Parathyroid adenoma (tissue), 2 donors: ENCODE measurements at regions not wholly inside any gene's neighbourhood (a gene's known extent, or its start where the extent isn't known, plus 50 kb on each side); places are given as distances from the start of the nearest gene placed in this dataset.

Source experiments
- H2AFZ ChIP-seq: fragments of 300-600 bp; sonication (generic); one replicate; pipeline ENCODE4 v1.7.0; 2017; ENCODE audit warnings: antibody characterized with exemption, mild to moderate bottlenecking
- H3K27ac ChIP-seq: fragments of 300-600 bp; sonication (generic); one replicate; pipeline ENCODE4 v1.7.0; 2017
- H3K27me3 ChIP-seq: fragments of 300-600 bp; sonication (generic); one replicate; pipeline ENCODE4 v1.7.0; 2017; ENCODE audit warnings: low read length; ENCODE audit not compliant: control insufficient read depth, insufficient read depth
- H3K36me3 ChIP-seq: fragments of 300-600 bp; sonication (generic); one replicate; pipeline ENCODE4 v1.7.0; 2017; ENCODE audit warnings: low read length; ENCODE audit not compliant: control insufficient read depth, insufficient read depth
- H3K4me1 ChIP-seq: fragments of 300-600 bp; sonication (generic); one replicate; pipeline ENCODE4 v1.7.0; 2017; ENCODE audit warnings: control low read depth
- H3K4me2 ChIP-seq: fragments of 300-600 bp; sonication (generic); one replicate; pipeline ENCODE4 v1.7.0; 2017; ENCODE audit warnings: low read length
- H3K4me3 ChIP-seq: fragments of 300-600 bp; sonication (generic); one replicate; pipeline ENCODE4 v1.7.0; 2017; ENCODE audit warnings: low read depth, low read length
- H3K79me2 ChIP-seq: fragments of 300-600 bp; sonication (generic); one replicate; pipeline ENCODE4 v1.7.0; 2017; ENCODE audit warnings: control low read depth
- H3K9ac ChIP-seq: fragments of 300-600 bp; sonication (generic); one replicate; pipeline ENCODE4 v1.7.0; 2017; ENCODE audit warnings: mild to moderate bottlenecking
- H3K9me3 ChIP-seq: fragments of 300-600 bp; sonication (generic); one replicate; pipeline ENCODE4 v1.7.0; 2017; ENCODE audit warnings: low read length; ENCODE audit not compliant: control insufficient read depth
- TF ChIP-seq, protein P1 (sequence below): fragments of 300-600 bp; sonication (generic); IDR thresholded peaks from one replicate; pipeline ENCODE4 v1.7.0; 2017; ENCODE audit warnings: antibody characterized with exemption, mild to moderate bottlenecking
- donor health status: primary hyperparathyroidism.

- Histone ChIP-seq H3K27me3 (no peaks in the 10 kb centered on the region), H3K4me1 (no peaks in the 10 kb centered on the region), H3K4me2 (no peak overlapping the region), H3K79me2 (no peaks in the 10 kb centered on the region), H2AFZ (no peak overlapping the region), H3K9me3 (no peaks in the 10 kb centered on the region), H3K27ac (no peak overlapping the region), H3K36me3 (no peaks in the 10 kb centered on the region), H3K9ac (no peak overlapping the region), H3K4me3 (no peak overlapping the region)
- TF ChIP-seq, protein P1, sequence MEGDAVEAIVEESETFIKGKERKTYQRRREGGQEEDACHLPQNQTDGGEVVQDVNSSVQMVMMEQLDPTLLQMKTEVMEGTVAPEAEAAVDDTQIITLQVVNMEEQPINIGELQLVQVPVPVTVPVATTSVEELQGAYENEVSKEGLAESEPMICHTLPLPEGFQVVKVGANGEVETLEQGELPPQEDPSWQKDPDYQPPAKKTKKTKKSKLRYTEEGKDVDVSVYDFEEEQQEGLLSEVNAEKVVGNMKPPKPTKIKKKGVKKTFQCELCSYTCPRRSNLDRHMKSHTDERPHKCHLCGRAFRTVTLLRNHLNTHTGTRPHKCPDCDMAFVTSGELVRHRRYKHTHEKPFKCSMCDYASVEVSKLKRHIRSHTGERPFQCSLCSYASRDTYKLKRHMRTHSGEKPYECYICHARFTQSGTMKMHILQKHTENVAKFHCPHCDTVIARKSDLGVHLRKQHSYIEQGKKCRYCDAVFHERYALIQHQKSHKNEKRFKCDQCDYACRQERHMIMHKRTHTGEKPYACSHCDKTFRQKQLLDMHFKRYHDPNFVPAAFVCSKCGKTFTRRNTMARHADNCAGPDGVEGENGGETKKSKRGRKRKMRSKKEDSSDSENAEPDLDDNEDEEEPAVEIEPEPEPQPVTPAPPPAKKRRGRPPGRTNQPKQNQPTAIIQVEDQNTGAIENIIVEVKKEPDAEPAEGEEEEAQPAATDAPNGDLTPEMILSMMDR, result no peak
Measured at GRCh38 chr6:168925671-168926070, 328.0 kb downstream of the THBS2 start.

- Histone ChIP-seq H3K9ac (no peak overlapping the region), H3K4me3 (no peak overlapping the region), H3K27me3 (no peaks in the 10 kb centered on the region), H3K9me3 (no peaks in the 10 kb centered on the region), H3K4me2 (no peak overlapping the region), H2AFZ (no peak overlapping the region), H3K27ac (no peak overlapping the region), H3K79me2 (no peaks in the 10 kb centered on the region), H3K36me3 (no peaks in the 10 kb centered on the region), H3K4me1 (no peaks in the 10 kb centered on the region)
- TF ChIP-seq, protein P1, result no peak
Measured at GRCh38 chr6:168923171-168923570, 330.5 kb downstream of the THBS2 start.

DNA sequence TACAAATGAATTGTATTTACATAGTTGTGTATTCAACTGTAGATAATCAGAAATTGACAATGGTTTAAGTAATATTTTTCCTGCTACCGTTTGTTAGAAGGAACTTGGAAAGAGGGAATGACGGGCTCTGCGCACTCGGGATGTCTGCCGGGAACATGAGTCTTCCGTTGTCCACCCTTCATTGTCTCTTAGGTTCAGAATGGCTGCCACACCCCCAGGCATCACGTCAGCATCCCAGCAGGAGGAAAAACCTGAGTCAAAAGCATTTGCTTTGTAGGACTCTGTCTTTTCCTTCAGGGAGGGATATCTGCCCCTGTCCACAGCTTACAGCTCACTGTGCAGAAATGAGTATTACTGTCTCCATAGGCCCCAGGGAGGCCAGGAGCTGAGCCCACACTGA lies 331.2 kb downstream of the THBS2 start:
- no peaks in the 10 kb centered on the region for H3K79me2 ChIP-seq
- TF ChIP-seq, protein P1, result no peak
- no peak overlapping the region for H3K4me2 ChIP-seq
- no peaks in the 10 kb centered on the region for H3K9me3 ChIP-seq
- no peaks in the 10 kb centered on the region for H3K27me3 ChIP-seq
- no peak overlapping the region for H3K27ac ChIP-seq
- H3K4me1 ChIP-seq, result no peaks in the 10 kb centered on the region
- no peak overlapping the region for H2AFZ ChIP-seq
- H3K36me3 ChIP-seq, result no peaks in the 10 kb centered on the region
- no peak overlapping the region for H3K9ac ChIP-seq
- H3K4me3 ChIP-seq, result no peak overlapping the region

DNA sequence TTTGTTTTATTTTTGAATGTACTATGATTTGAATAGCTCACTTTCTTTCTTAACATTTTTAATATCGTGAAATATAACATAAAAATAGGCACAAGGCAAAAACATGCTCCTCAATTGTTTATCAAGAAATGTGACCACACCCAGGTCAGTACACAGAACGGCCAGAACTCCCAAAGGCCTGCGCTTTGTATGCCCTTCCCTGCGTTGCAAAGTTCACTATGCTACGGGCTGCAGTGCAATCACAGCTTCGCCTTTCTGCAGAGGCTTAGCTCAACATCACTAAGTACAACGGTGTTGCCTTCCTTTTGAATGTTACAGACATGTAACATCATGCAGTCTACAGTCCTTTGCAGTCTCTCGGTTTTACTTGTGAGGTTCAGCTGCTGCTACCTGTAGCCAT lies 333.4 kb downstream of the THBS2 start:
- Histone ChIP-seq H3K4me1 (no peaks in the 10 kb centered on the region), H3K79me2 (no peaks in the 10 kb centered on the region), H3K27me3 (no peaks in the 10 kb centered on the region), H3K4me2 (no peak overlapping the region), H3K4me3 (no peak overlapping the region), H2AFZ (no peak overlapping the region), H3K27ac (no peak overlapping the region), H3K9me3 (no peaks in the 10 kb centered on the region), H3K36me3 (no peaks in the 10 kb centered on the region), H3K9ac (no peak overlapping the region)
- TF ChIP-seq, protein P1, result no peak

DNA sequence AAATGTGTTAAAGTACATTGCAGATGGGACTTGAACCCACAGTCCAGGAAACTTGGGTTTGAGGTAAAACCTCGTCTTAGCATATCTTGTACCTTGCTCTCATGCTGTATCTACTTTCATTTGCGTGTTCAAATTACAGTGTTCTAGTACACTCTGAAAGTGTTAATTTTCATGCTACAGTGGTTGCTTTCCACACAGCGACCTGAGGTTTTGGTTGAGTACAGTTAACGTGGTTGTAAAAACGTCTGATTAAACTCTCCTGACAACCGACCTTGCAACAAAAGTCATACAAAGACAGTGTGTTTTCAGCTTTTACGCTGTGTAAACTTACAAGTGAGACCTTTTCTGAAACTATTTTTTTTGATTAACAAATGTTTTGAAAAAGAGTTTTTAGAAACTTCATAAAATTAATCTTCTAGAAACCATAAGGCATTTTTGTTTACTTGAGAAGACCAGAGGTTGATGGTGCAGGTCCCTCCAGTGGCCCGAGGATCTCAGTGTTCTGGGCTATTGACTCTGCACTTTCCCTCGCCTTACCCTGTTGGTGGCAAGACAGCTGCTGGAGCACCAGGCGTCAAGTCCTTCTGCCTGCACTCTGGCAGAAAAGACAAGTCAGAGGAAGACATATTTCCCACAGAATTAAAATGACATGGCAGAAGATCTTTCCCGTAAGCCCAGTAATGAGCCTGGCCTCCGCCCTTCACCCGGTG lies 334.0 kb downstream of the THBS2 start:
- no peak overlapping the region for H3K27ac ChIP-seq
- no peaks in the 10 kb centered on the region for H3K27me3 ChIP-seq
- TF ChIP-seq, protein P1, result no peak
- no peak overlapping the region for H3K9ac ChIP-seq
- no peaks in the 10 kb centered on the region for H3K79me2 ChIP-seq
- H3K36me3 ChIP-seq, result no peaks in the 10 kb centered on the region
- H3K4me2 ChIP-seq, result no peak overlapping the region
- H2AFZ ChIP-seq, result no peak overlapping the region
- no peak overlapping the region for H3K4me3 ChIP-seq
- H3K4me1 ChIP-seq, result no peaks in the 10 kb centered on the region
- H3K9me3 ChIP-seq, result no peaks in the 10 kb centered on the region
